ENCODE measurements at regions not wholly inside any gene's neighbourhood (a gene's known extent, or its start where the extent isn't known, plus 50 kb on each side); places are given as distances from the start of the nearest gene placed in this dataset.

DNA sequence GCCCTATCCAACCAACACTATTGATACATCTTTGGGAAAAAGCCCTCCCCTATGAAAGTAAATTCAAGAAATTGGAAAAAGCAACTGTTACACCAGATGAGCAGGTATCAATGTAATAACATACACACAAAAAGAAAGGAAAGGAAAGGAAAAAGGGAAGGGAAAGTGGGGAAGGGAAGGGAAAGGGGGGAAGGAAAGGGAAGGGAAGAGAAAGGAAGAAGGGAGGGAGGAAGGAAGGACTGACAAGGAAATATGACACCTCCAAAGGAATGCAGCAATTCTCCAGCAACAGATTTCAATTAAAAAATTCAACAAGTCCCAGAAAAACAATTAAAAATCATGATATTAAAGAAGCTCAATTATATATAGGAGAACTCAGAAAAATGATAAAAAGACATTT is 176.9 kb upstream of the OPRM1 start:
- TF ChIP-seq, protein P1, sequence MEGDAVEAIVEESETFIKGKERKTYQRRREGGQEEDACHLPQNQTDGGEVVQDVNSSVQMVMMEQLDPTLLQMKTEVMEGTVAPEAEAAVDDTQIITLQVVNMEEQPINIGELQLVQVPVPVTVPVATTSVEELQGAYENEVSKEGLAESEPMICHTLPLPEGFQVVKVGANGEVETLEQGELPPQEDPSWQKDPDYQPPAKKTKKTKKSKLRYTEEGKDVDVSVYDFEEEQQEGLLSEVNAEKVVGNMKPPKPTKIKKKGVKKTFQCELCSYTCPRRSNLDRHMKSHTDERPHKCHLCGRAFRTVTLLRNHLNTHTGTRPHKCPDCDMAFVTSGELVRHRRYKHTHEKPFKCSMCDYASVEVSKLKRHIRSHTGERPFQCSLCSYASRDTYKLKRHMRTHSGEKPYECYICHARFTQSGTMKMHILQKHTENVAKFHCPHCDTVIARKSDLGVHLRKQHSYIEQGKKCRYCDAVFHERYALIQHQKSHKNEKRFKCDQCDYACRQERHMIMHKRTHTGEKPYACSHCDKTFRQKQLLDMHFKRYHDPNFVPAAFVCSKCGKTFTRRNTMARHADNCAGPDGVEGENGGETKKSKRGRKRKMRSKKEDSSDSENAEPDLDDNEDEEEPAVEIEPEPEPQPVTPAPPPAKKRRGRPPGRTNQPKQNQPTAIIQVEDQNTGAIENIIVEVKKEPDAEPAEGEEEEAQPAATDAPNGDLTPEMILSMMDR (IDR thresholded peaks at IDR 0.05) = no peak
- no peak for TF ChIP-seq EZH2phosphoT487 (IDR thresholded peaks at IDR 0.05)

Measured in neural progenitor cell (in vitro differentiated cells).